GM12878 (cell line): ENCODE measurements at regions not wholly inside any gene's neighbourhood (a gene's known extent, or its start where the extent isn't known, plus 50 kb on each side); places are given as distances from the start of the nearest gene placed in this dataset.

Experiments
- ATAC-seq: fragments of 200-7000 bp; cut with Tn5 transposase; 3 replicates; pipeline ENCODE4 v1.9.1; 2020; ENCODE audit warnings: mild to moderate bottlenecking, moderate library complexity
- BruUV-seq: library from RNA; stranded (reverse); fragments of 400-500 nt; replicated peaks from 2 replicates; lab custom pipeline; 2021; lab: Mats Ljungman, UMichigan
- CTCF ChIA-PET: fragments of 300-600 bp; sonication (Branson Sonifier 250); formaldehyde crosslinking; extraction: SDS; loops from one replicate; lab custom pipeline; 2021; ENCODE audit warnings: inconsistent platforms; lab: Yijun Ruan, JAX
- POLR2A ChIA-PET: fragments of 350-600 bp; formaldehyde crosslinking; extraction: SDS; loops from one replicate; lab custom pipeline; 2021; ENCODE audit warnings: inconsistent platforms; lab: Charles Lee
- RAD21 ChIA-PET: fragments of 300-600 bp; sonication (Branson Sonifier 250); formaldehyde crosslinking; loops from one replicate; lab custom pipeline; 2023; ENCODE audit warnings: antibody characterized with exemption; ENCODE audit not compliant: unreplicated experiment; lab: Charles Lee
- SMC1A ChIA-PET: fragments of 300-600 bp; sonication (Branson Sonifier 250); formaldehyde crosslinking; loops from one replicate; lab custom pipeline; 2023; ENCODE audit not compliant: unreplicated experiment, uncharacterized antibody; lab: Charles Lee
- DNase-seq: peaks from one replicate; pipeline ENCODE4 v3.0.0-alpha.2; 2011; ENCODE audit warnings: low read depth, low spot score
- FAIRE-seq: peaks from 3 replicates; lab custom pipeline; 2011; peaks lifted over from hg19 to GRCh38; lab: Jason Lieb, UNC
- H2AFZ ChIP-seq: 2 replicates; pipeline ENCODE4 v1.6.0; 2011; ENCODE audit warnings: low read depth, low read length, control low read depth; ENCODE audit not compliant: control insufficient read depth
- H3K27ac ChIP-seq: 2 replicates; pipeline ENCODE4 v1.5.1; 2011; ENCODE audit warnings: control low read depth; ENCODE audit not compliant: control insufficient read depth, insufficient read depth
- H3K27me3 ChIP-seq, 2 experiments: replicated peaks in 1 of 2; 2 replicates each; pipeline versions ENCODE4 v1.6.0 to v1.6.1; 2011; ENCODE audit warnings: low read length in 1 of 2; ENCODE audit not compliant: control insufficient read depth in 2 of 2, insufficient read depth in 2 of 2
- H3K36me3 ChIP-seq, 2 experiments: 2 replicates each; pipeline ENCODE4 v1.5.1; 2011; ENCODE audit warnings: low read length in 1 of 2; ENCODE audit not compliant: control insufficient read depth in 2 of 2, insufficient read depth in 2 of 2
- H3K4me1 ChIP-seq: 2 replicates; pipeline ENCODE4 v1.6.1; 2011; ENCODE audit warnings: mild to moderate bottlenecking, low read length, moderate library complexity, mixed read lengths; ENCODE audit not compliant: control insufficient read depth, insufficient read depth
- H3K4me2 ChIP-seq: 2 replicates; pipeline ENCODE4 v1.6.0; 2011; ENCODE audit warnings: control low read depth; ENCODE audit not compliant: control insufficient read depth, insufficient read depth
- H3K4me3 ChIP-seq: fragments of 200-600 bp; sonication (generic); 2 replicates; pipeline ENCODE4 v1.5.1; 2016
- H3K79me2 ChIP-seq: 2 replicates; pipeline ENCODE4 v1.6.0; 2011; ENCODE audit warnings: low read length; ENCODE audit not compliant: control insufficient read depth, insufficient read depth
- H3K9ac ChIP-seq: 2 replicates; pipeline ENCODE4 v1.8.0; 2011; ENCODE audit warnings: low read length, control low read depth, mixed read lengths; ENCODE audit not compliant: control insufficient read depth, insufficient read depth
- H3K9me3 ChIP-seq: replicated peaks from 3 replicates; pipeline ENCODE4 v1.5.1; 2011; ENCODE audit warnings: mild to moderate bottlenecking, low read length; ENCODE audit not compliant: control insufficient read depth, insufficient read depth
- H4K20me1 ChIP-seq: 2 replicates; pipeline ENCODE4 v1.6.0; 2011; ENCODE audit not compliant: control insufficient read depth, insufficient read depth
- ASH2L ChIP-seq: fragments of 300-600, 200-600 bp; sonication (generic); IDR thresholded peaks from 2 replicates; pipeline ENCODE4 v1.6.1; 2017; ENCODE audit warnings: low read depth, mild to moderate bottlenecking, borderline replicate concordance
- CUX1 ChIP-seq: IDR thresholded peaks from 2 replicates; pipeline ENCODE4 v1.6.1; 2012; ENCODE audit warnings: improper control_type of control experiment, low read depth, low read length; ENCODE audit not compliant: insufficient replicate concordance
- E2F8 ChIP-seq: fragments of 450-650 bp; IDR thresholded peaks from 2 replicates; pipeline ENCODE4 v1.6.1; 2018; ENCODE audit warnings: mild to moderate bottlenecking, low read depth, moderate library complexity; ENCODE audit not compliant: partially characterized antibody
- EP300 ChIP-seq, 2 experiments: fragments of 150-350 bp in 1 of 2; IDR thresholded peaks; 2 replicates each; pipeline ENCODE4 v1.6.1; 2011 to 2012; ENCODE audit warnings: low read depth in 2 of 2, low read length in 2 of 2, borderline replicate concordance in 1 of 2, improper control_type of control experiment in 1 of 2, inconsistent platforms in 1 of 2; ENCODE audit not compliant: control insufficient read depth in 1 of 2
- FOXM1 ChIP-seq: IDR thresholded peaks from 2 replicates; pipeline ENCODE4 v1.6.1; 2012; ENCODE audit warnings: low read depth, mild to moderate bottlenecking, inconsistent platforms, low read length, moderate library complexity
- GATAD2B ChIP-seq: fragments of 450-650 bp; conservative IDR thresholded peaks from 2 replicates; pipeline ENCODE4 v1.6.1; 2017; ENCODE audit warnings: low read depth, mild to moderate bottlenecking, moderate library complexity
- HDGF ChIP-seq: fragments of 450-650 bp; IDR thresholded peaks from 2 replicates; pipeline ENCODE4 v1.6.1; 2016; ENCODE audit warnings: antibody characterized with exemption
- MEF2A ChIP-seq: IDR thresholded peaks from 2 replicates; pipeline ENCODE4 v1.6.1; 2011; ENCODE audit warnings: low read depth, mild to moderate bottlenecking, low read length, moderate library complexity; ENCODE audit not compliant: insufficient read depth
- RCOR1 ChIP-seq: conservative IDR thresholded peaks from 2 replicates; pipeline ENCODE4 v1.6.1; 2012; ENCODE audit warnings: low read depth, low read length, improper control_type of control experiment
- SUPT20H ChIP-seq: IDR thresholded peaks from 2 replicates; pipeline ENCODE4 v1.6.1; 2011; ENCODE audit warnings: low read depth, mild to moderate bottlenecking, low read length, moderate library complexity, borderline replicate concordance; ENCODE audit not compliant: control insufficient read depth
- SUZ12 ChIP-seq: fragments of 200-600 bp; sonication (generic); IDR thresholded peaks from one replicate; pipeline ENCODE4 v1.6.1; 2018; ENCODE audit warnings: antibody characterized with exemption, mild to moderate bottlenecking; ENCODE audit not compliant: unreplicated experiment
- ZBED1 ChIP-seq: IDR thresholded peaks from 2 replicates; pipeline ENCODE4 v1.6.1; 2016; ENCODE audit warnings: borderline replicate concordance
- ZNF592 ChIP-seq: fragments of 450-650 bp; IDR thresholded peaks from 2 replicates; pipeline ENCODE4 v1.6.1; 2017; ENCODE audit warnings: mild to moderate bottlenecking, moderate library complexity
- WGBS: methylation state at CpG from one replicate; pipeline ENCODE4 v1.1.6; 2016; ENCODE audit warnings: low lambda C conversion rate; ENCODE audit not compliant: insufficient replicate concordance, insufficient coverage; ENCODE audit errors: missing lambda C conversion rate; 5-methylcytosine and 5-hydroxymethylcytosine counted together
- in situ Hi-C: fragments of 300-500 bp; cut with MboI; formaldehyde crosslinking; loops from 9 replicates; pipeline ENCODE4 v1.14.3; 2018; ENCODE audit warnings: mixed read lengths
- intact Hi-C: fragments of 100-400 bp; cut with micrococcal nuclease; formaldehyde crosslinking; loops from one replicate; pipeline ENCODE4 v1.14.2; 2022; ENCODE audit not compliant: unreplicated experiment

- BruUV-seq = no TSS peak
- DNase-seq (no peak), ATAC-seq (no peak), FAIRE-seq (no peak)
- Histone ChIP-seq H3K4me1 (no peaks in the 10 kb centered on the region), H3K9me3 (no peaks in the 10 kb centered on the region), H3K9ac (no peak overlapping the region), H3K4me2 (no peak overlapping the region), H3K79me2 (no peaks in the 10 kb centered on the region), H3K27me3 (no peaks in the 10 kb centered on the region), H4K20me1 (no peaks in the 10 kb centered on the region), H3K27ac (no peak overlapping the region), H2AFZ (no peak overlapping the region), H3K36me3 (no peaks in the 10 kb centered on the region), H3K4me3 (no peak overlapping the region)
- POLR2A ChIA-PET = no interaction called here
- SMC1A ChIA-PET = no interaction called here
- CTCF ChIA-PET = no interaction called here
- 55% methylated on average over 4 of the region's 4 CpGs for WGBS
- in situ Hi-C loops = no loop called here
- RAD21 ChIA-PET = no interaction called here
- intact Hi-C loops = no loop called here
- no peak for TF ChIP-seq MEF2A
- no peak for TF ChIP-seq ZBED1
- TF ChIP-seq ZNF592 = no peak
- no peak for TF ChIP-seq SUPT20H
- no peak for TF ChIP-seq CUX1
- TF ChIP-seq E2F8 = no peak
- no peak for TF ChIP-seq FOXM1
- TF ChIP-seq EP300 (IDR thresholded peaks at IDR 0.05; ENCODE audit: borderline replicate concordance in 1 of 2, control insufficient read depth in 1 of 2, low read depth in 2 of 2, low read length in 2 of 2) = no peak
- no peak for TF ChIP-seq HDGF
- TF ChIP-seq SUZ12 = no peak
- TF ChIP-seq GATAD2B = no peak
- no peak for TF ChIP-seq RCOR1
- TF ChIP-seq ASH2L = no peak
Observed at GRCh38 chr4:67126570-67126969, 418.7 kb downstream of the CENPC start.
